Vagina (tissue), 2 donors: ENCODE measurements at regions not wholly inside any gene's neighbourhood (a gene's known extent, or its start where the extent isn't known, plus 50 kb on each side); places are given as distances from the start of the nearest gene placed in this dataset.

Source experiments
- DNase-seq, 2 donors: peaks; one replicate each; pipeline ENCODE4 v3.0.0-alpha.2; 2017; ENCODE audit errors: extremely low spot score in 2 of 2
- H3K27ac ChIP-seq: fragments of 200-600 bp; sonication (generic); one replicate; pipeline ENCODE4 v1.5.1; 2019
- H3K27me3 ChIP-seq: fragments of 200-600 bp; sonication (generic); one replicate; pipeline ENCODE4 v1.5.1; 2019
- H3K36me3 ChIP-seq, 2 donors: fragments of 200-600 bp; sonication (generic); one replicate each; pipeline ENCODE4 v1.5.1; 2017 to 2019
- H3K4me1 ChIP-seq: fragments of 200-600 bp; sonication (generic); one replicate; pipeline ENCODE4 v1.5.1; 2019
- H3K4me3 ChIP-seq, 2 donors: fragments of 200-600 bp; sonication (generic); 1 replicate in 1 of 2; 2 replicates in 1 of 2; pipeline ENCODE4 v1.5.1; 2016 to 2019
- H3K9me3 ChIP-seq: fragments of 200-600 bp; sonication (generic); one replicate; pipeline ENCODE4 v1.5.1; 2019
- CTCF ChIP-seq, 3 experiments: fragments of 450-650 bp in 2 of 3; fragments of 200-600 bp in 1 of 3; sonication (generic) in 1 of 3; IDR thresholded peaks; one replicate each; pipeline ENCODE4 v1.5.1; 2017 to 2019; ENCODE audit warnings: antibody characterized with exemption in 3 of 3, mild to moderate bottlenecking in 2 of 3, moderate library complexity in 2 of 3
- POLR2A ChIP-seq, 2 donors: fragments of 450-650 bp; IDR thresholded peaks; one replicate each; pipeline ENCODE4 v1.6.1; 2017; ENCODE audit warnings: antibody characterized with exemption in 2 of 2, mild to moderate bottlenecking in 2 of 2, moderate library complexity in 2 of 2
- POLR2AphosphoS5 ChIP-seq, 2 donors: sonication (generic); formaldehyde crosslinking; IDR thresholded peaks; one replicate each; pipeline ENCODE4 v1.9.0; 2017; ENCODE audit warnings: antibody characterized with exemption in 2 of 2, mild to moderate bottlenecking in 2 of 2, low read depth in 1 of 2; ENCODE audit not compliant: insufficient read depth in 1 of 2
- intact Hi-C: fragments of 100-400 bp; cut with DNase I; formaldehyde crosslinking; loops from one replicate; pipeline ENCODE4 v1.15.1; 2023

DNA sequence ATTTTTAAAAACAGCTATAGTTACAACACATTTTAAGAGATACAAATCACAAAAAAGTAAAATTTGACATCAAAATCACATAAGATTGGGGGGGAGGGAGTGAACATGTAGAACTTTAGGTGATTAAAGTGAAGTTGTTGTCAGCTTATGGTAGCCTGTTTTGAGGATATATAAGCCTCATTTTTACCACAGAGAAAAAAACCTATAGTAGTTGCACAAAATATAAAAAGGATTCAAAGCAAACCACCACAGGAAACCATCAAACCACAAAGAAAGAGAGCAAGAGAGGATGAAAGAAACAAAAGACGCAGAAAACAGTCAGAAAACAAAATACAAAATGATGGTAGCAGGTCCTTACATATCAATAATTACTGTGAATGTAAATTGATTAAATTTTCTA, 291.9 kb upstream of the DEPDC1 start:
- DNase-seq: no peak
- Histone ChIP-seq H3K27ac (no peak overlapping the region), H3K4me3 (no peak overlapping the region), H3K27me3 (no peaks in the 10 kb centered on the region), H3K36me3 (no peaks in the 10 kb centered on the region), H3K4me1 (no peaks in the 10 kb centered on the region), H3K9me3 (no peaks in the 10 kb centered on the region)
- TF ChIP-seq POLR2AphosphoS5 (IDR thresholded peaks at IDR 0.05; ENCODE audit: insufficient read depth in 1 of 2, low read depth in 1 of 2) (no peak), POLR2A (IDR thresholded peaks at IDR 0.05) (no peak), CTCF (IDR thresholded peaks at IDR 0.05) (no peak)
- intact Hi-C loops: no loop called here

DNA sequence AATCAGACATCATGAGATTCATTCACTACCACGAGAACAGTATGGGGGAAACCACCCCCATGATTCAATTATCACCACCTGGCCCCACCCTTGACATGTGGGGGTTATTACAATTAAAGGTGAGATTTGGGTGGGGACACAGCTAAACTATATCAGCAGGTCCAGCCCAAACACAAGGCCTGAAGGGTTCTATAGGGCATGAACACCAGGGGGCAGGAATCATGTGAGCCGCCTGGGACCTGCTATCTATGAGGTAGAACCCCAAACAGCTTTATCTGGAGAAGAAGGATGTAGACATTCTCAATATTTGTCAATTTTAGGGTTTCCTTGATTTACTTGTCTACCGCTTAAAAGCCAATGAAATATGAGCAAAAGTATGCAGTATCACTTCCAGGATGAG, 294.9 kb upstream of the DEPDC1 start:
- TF ChIP-seq CTCF (IDR thresholded peaks at IDR 0.05) (no peak), POLR2AphosphoS5 (IDR thresholded peaks at IDR 0.05; ENCODE audit: insufficient read depth in 1 of 2, low read depth in 1 of 2) (no peak), POLR2A (IDR thresholded peaks at IDR 0.05) (no peak)
- no peaks in the 10 kb centered on the region for H3K27me3 ChIP-seq
- intact Hi-C loops: no loop called here
- H3K4me1 ChIP-seq: no peaks in the 10 kb centered on the region
- no peaks in the 10 kb centered on the region for H3K36me3 ChIP-seq
- H3K4me3 ChIP-seq: no peak overlapping the region
- H3K27ac ChIP-seq: no peak overlapping the region
- H3K9me3 ChIP-seq: no peaks in the 10 kb centered on the region
- DNase-seq: no peak

DNA sequence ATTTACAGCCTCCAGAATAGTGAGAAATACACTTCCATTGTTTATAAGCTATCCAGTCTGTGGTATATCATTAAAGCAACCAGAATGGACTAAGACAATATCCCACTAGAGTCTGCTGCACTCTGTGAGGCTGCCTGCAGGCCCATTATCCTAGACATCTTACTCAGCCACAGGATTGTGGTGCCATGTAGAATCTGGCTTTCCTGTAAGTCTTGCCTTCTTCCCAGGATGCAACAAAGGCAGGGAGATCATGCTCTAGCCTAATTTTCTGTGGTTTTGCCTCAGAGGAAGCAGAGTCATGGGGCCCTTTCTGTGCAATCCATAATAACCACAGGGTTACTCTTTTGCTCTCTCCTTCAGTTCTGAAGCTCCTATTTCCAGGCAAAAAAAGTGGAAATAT, 299.1 kb upstream of the DEPDC1 start:
- intact Hi-C loops: no loop called here
- Histone ChIP-seq H3K27ac (no peak overlapping the region), H3K36me3 (no peaks in the 10 kb centered on the region), H3K4me3 (no peak overlapping the region), H3K9me3 (no peaks in the 10 kb centered on the region), H3K27me3 (no peaks in the 10 kb centered on the region), H3K4me1 (peaks cover 8% of the 10 kb centered on the region)
- DNase-seq: no peak
- TF ChIP-seq POLR2A (IDR thresholded peaks at IDR 0.05): no peak
- no peak for TF ChIP-seq CTCF (IDR thresholded peaks at IDR 0.05)
- no peak for TF ChIP-seq POLR2AphosphoS5 (IDR thresholded peaks at IDR 0.05; ENCODE audit: insufficient read depth in 1 of 2, low read depth in 1 of 2)

GRCh38 chr1:68796888-68797287, 300.0 kb upstream of the DEPDC1 start:
- intact Hi-C loops: loop anchor here (1.0 kb wide), 1 partner anchor 23 kb away; no protein-coding TSS in a partner anchor
- H3K27ac ChIP-seq: no peak overlapping the region
- H3K4me1 ChIP-seq: peaks cover 8% of the 10 kb centered on the region
- no peak for DNase-seq
- H3K9me3 ChIP-seq: no peaks in the 10 kb centered on the region
- no peaks in the 10 kb centered on the region for H3K27me3 ChIP-seq
- no peaks in the 10 kb centered on the region for H3K36me3 ChIP-seq
- no peak overlapping the region for H3K4me3 ChIP-seq
- no peak for TF ChIP-seq POLR2AphosphoS5 (IDR thresholded peaks at IDR 0.05; ENCODE audit: insufficient read depth in 1 of 2, low read depth in 1 of 2)
- TF ChIP-seq CTCF (IDR thresholded peaks at IDR 0.05): no peak
- no peak for TF ChIP-seq POLR2A (IDR thresholded peaks at IDR 0.05)

DNA sequence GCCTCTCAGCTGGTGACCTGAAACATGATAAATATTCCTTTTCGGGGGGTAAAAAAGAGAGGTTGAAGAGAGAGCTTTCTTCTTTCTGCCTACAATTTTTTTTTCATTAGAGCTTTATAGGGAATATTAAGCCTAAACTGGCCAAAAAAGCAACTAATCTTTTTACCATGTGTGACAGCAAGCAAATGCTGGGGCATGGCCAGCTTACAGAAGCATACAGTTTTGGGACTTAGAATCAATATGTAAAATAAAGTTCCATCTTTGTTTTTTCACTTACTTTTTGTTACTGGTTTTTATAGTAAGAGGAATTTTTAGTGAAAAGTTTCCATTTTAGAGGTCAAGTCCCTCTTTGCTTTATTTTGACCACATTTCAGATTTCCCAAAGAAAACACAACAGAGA, 301.2 kb upstream of the DEPDC1 start:
- H3K4me3 ChIP-seq: no peak overlapping the region
- no peaks in the 10 kb centered on the region for H3K27me3 ChIP-seq
- H3K27ac ChIP-seq: peak overlapping the region; percentile 28
- peaks cover 8% of the 10 kb centered on the region for H3K4me1 ChIP-seq
- no peak for DNase-seq
- intact Hi-C loops: no loop called here
- TF ChIP-seq CTCF (IDR thresholded peaks at IDR 0.05) (no peak), POLR2AphosphoS5 (IDR thresholded peaks at IDR 0.05; ENCODE audit: insufficient read depth in 1 of 2, low read depth in 1 of 2) (no peak), POLR2A (IDR thresholded peaks at IDR 0.05) (no peak)
- no peaks in the 10 kb centered on the region for H3K9me3 ChIP-seq
- no peaks in the 10 kb centered on the region for H3K36me3 ChIP-seq
